ENCODE measurements at regions not wholly inside any gene's neighbourhood (a gene's known extent, or its start where the extent isn't known, plus 50 kb on each side); places are given as distances from the start of the nearest gene placed in this dataset.

DNA sequence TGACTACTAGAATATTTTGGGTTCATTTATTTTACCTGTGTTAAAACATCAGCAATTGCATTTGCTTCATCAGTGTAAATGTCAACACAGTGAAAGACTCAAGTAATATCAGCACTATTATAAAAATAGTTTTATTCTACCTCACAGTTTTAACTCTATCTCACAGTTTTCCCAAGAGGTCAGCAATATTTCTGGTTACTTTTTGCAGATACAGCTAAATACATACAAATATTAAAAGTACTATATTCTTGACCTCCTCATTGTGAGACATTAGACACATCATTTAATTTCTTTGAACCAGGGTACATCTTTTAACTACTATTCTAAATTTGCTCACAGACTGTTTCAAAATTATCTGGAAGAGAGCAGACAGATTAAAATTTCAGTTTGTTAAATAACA is 321.7 kb upstream of the OR4E1 start:
- TF ChIP-seq, protein P1, sequence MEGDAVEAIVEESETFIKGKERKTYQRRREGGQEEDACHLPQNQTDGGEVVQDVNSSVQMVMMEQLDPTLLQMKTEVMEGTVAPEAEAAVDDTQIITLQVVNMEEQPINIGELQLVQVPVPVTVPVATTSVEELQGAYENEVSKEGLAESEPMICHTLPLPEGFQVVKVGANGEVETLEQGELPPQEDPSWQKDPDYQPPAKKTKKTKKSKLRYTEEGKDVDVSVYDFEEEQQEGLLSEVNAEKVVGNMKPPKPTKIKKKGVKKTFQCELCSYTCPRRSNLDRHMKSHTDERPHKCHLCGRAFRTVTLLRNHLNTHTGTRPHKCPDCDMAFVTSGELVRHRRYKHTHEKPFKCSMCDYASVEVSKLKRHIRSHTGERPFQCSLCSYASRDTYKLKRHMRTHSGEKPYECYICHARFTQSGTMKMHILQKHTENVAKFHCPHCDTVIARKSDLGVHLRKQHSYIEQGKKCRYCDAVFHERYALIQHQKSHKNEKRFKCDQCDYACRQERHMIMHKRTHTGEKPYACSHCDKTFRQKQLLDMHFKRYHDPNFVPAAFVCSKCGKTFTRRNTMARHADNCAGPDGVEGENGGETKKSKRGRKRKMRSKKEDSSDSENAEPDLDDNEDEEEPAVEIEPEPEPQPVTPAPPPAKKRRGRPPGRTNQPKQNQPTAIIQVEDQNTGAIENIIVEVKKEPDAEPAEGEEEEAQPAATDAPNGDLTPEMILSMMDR (conservative IDR thresholded peaks at IDR 0.05; ENCODE audit: low read depth, low read length): no peak
- TF ChIP-seq EZH2 (IDR thresholded peaks at IDR 0.05; ENCODE audit: low read length, unreplicated experiment) (no peak), EZH2phosphoT487 (IDR thresholded peaks at IDR 0.05; ENCODE audit: borderline replicate concordance, low read length) (no peak)
